HK-2 (cell line): ENCODE measurements at regions not wholly inside any gene's neighbourhood (a gene's known extent, or its start where the extent isn't known, plus 50 kb on each side); places are given as distances from the start of the nearest gene placed in this dataset.

Experiments
- DNase-seq: peaks from one replicate; pipeline ENCODE4 v3.0.0-alpha.2; 2018; ENCODE audit not compliant: unreplicated experiment

DNA sequence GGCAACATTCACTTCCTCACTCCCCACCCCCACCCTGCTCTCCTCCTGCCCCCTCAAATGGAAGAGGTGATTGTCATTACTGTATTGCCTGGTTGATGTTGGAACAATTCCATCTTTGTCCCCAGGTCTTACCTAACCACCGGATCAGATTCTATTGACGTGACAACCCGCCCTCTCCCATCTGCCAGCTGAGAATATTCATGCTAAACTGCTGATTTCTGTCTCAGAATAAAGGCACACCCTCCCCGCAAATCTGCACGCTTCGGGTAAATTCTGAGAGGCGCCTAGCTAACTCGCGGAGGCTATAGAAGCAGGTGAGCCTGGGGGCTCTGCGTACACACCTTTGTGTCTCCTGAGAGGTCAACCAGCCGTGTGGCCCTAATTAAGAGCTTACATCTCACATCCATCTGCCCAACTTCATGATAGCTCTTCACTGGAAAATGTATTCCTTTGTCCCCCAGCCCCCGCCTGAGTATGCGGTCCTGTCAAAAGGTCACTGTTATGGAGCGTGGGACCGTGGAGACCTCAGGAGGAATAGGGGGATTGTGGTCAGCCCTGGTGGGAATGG is 1054.3 kb downstream of the VRK1 start:
- DNase-seq, result no peak

- DNase-seq, result no peak
Measured at GRCh38 chr14:97854918-97855317, 1057.7 kb downstream of the VRK1 start.

DNA sequence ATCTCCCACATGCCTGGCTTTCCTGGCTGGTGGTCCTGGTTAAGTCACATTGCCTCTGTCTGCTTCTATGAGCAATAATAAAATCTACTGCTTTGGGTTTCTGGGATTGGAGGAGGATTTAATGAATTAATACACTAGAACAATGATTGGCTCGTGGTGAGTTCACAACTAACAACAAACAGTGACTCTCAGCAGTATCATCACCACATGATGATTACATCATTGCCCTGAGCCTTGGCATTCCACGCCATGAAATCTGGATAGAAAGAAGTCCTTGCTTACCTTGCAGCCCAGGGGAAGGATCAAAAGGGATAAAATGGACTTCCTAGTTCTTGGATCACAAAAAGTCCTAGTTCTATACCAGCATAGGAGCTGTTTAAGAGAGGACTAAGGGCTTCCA is 1069.0 kb downstream of the VRK1 start:
- DNase-seq, result no peak

- no peak for DNase-seq
Measured at GRCh38 chr14:97866664-97867063, 1069.5 kb downstream of the VRK1 start.

DNA sequence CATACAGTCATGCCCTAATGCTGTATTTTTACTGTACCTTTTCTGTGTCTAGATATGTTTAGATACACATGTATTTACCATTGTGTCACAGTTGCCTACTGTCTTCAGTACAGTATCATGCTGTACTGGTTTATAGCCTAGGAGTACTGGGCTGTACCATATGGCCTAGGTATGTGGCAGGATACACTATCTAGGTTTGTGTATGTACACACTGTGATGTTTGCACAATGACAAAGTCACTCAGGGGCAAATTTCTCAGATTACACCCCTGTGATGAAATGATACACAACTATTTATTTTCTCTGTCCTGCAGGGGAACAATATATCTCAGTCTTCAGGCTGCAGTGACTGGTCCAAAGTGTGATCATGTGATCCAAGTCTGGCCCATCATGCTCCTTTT is 1076.1 kb downstream of the VRK1 start:
- no peak for DNase-seq

DNA sequence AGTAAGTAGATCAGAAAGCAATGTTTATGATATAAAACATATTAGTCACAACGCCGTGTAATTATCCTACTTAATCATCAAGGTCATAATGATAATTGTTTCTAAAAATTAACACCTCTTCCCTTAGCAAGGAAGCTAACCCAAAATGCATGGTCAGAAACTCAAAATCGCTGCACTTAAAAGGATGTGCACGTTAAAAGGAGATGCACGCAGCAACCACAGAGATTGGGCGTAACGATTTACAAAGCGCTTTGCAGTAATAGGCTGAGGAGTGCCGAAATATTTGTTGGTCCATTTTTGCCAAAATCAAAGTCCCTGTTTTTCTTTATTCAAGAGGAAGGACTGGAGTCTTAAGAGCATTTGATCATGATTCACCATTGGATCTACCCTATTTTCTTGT is 1077.2 kb downstream of the VRK1 start:
- no peak for DNase-seq

DNA sequence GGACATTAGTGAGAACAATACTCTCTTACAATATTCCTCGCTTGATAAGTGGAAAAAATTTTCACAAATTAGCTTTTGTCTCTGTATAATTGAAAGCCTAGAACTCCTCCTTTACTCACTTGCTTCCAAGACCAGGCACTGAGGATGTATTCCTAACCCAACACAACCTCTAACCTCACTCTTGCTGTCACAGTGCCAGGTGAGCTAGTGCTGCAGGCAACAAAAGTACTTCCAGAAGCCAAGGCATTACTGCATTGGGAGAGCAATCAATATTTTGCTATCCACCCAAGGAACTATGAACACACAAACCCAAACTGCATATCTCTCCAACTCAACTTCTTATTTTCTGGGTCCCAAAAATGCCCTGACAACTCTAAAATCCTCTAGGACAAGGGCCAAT is 1081.0 kb downstream of the VRK1 start:
- DNase-seq, result no peak

DNA sequence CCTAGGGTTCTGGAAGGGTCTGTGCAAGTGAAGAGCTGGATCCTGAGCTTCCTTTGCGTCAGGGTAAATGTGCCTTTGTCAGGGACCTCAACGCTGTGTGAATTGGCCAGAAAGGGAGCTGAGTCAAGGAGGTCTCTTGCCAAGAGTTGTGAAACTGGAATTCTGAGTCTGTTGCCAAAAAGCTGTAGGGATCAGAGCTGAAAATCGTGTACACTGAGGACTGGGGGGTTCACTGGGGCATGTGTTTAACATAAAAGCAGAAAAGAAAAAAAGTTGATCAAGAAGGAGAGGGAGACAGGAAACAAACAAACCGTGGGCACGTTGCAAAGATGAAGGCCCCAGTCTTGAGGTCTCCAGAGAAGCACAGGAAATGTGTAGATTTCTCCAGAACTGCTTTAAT is 1081.5 kb downstream of the VRK1 start:
- DNase-seq, result no peak

- DNase-seq, result no peak
Measured at GRCh38 chr14:97887690-97888089, 1090.5 kb downstream of the VRK1 start.

GRCh38 chr14:97888331-97888730 is 1091.1 kb downstream of the VRK1 start:
- DNase-seq, result no peak

DNA sequence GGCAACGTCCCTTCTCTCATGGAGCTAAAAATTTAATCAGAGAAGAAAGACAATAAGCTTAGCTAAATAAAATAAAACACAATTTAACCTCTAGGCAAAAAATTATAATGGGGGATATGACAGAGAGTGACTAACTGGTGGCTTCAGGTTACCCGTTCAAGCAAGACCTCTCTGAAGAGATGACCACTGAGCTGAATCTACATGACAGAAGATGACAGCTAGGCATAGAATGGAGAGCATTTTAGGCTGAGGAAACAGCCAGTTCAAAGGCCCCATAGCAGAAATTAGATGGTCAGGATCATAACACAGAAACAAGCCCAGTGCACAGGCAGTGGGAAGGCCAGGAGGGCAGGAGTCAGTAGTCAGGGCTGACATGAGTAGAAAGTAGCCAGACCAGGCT is 1094.3 kb downstream of the VRK1 start:
- DNase-seq, result no peak

- no peak for DNase-seq
Measured at GRCh38 chr14:97894552-97894951, 1097.4 kb downstream of the VRK1 start.

DNA sequence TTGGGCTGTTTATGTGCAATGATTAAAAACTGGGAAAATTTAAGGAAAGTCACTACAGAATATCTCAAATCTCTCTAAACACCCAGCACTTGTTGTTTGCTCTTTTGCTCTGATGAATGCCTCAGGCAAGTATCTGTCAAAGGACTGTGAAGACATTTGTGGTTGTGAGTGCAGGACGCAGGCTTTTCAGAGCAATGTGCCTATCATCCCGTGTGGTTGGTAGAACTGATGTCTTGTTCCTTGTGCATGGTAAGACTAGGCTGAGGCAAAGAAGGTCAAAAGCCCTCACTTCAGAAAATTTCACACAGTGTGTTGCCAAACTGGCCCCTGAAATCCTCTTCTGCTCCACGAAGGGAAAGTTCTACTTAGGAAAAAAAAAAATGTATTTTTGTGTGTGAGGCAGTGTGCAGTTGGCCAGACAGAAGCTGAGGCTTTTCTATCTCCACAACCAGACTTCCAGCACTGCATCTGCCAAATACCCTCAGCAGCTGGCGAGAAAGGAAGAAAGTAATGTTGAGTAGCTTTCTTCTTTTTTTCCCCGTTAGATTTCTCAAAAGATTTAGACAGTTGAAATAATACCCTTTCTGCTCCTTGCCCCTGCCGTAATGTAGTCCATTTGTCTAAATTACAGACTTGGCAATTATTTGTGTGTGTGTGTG is 1103.1 kb downstream of the VRK1 start:
- no peak for DNase-seq

DNA sequence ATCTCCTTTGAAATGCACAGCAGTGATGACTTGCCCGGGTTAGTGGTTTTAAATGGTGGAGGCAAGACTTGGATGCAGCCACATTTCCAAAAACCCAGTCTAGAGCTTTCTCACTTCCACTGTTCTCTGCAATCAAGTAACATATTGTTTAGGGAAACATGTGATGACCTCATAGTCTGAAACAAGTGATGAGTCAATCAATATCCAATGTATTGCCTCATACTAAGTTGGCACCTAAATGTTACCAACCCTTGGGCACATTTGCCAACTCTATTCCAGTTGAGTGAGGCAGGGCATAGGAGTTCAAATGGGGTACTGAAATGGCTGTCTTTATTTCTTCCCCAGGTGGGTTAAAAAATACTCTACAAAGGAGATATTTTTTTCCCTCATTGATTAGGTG is 1105.4 kb downstream of the VRK1 start:
- DNase-seq, result no peak

GRCh38 chr14:97903821-97904220 is 1106.6 kb downstream of the VRK1 start:
- DNase-seq, result no peak

- no peak for DNase-seq
Measured at GRCh38 chr14:97912217-97912616, 1115.0 kb downstream of the VRK1 start.

DNA sequence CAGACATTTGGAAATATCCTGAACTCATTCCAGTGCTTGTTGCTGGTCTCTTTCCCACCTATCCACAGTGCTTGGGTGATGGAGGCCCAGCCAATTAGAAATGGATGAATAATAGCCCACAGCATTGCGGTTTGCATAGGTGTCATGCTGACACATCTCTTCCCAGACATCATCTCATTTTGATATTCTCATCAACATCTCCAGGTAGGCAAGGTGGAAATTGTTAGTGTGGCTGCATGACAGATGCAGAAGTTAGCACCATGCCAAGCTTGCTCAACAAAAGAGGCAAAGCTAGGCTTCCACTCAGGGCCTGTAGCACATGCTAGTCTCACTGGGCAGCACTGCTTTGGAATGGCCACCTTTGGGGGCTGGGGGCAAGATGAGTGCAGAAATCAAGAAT is 1118.9 kb downstream of the VRK1 start:
- DNase-seq, result no peak

- no peak for DNase-seq
Measured at GRCh38 chr14:97916669-97917568, 1119.7 kb downstream of the VRK1 start.

GRCh38 chr14:97920201-97920600 is 1123.0 kb downstream of the VRK1 start:
- DNase-seq, result no peak

DNA sequence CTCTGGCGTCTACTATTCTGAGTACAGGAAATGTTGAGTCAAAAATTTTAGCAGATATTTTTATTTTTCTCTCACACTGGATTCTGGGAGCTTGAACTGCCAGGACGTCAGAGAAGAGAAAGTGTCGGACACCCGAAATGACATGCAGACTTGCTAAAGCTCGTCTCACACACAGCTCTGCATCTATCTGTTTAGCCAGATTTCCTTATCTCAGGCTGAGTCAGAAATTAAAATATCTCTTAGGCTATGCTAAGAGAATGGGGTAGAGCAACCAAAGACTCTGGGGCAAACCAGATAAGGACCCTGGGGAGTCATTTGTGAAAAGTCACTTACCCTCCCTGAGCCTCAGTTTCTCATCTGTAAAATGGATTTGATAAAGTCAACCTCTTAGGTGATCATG is 1124.1 kb downstream of the VRK1 start:
- no peak for DNase-seq

DNA sequence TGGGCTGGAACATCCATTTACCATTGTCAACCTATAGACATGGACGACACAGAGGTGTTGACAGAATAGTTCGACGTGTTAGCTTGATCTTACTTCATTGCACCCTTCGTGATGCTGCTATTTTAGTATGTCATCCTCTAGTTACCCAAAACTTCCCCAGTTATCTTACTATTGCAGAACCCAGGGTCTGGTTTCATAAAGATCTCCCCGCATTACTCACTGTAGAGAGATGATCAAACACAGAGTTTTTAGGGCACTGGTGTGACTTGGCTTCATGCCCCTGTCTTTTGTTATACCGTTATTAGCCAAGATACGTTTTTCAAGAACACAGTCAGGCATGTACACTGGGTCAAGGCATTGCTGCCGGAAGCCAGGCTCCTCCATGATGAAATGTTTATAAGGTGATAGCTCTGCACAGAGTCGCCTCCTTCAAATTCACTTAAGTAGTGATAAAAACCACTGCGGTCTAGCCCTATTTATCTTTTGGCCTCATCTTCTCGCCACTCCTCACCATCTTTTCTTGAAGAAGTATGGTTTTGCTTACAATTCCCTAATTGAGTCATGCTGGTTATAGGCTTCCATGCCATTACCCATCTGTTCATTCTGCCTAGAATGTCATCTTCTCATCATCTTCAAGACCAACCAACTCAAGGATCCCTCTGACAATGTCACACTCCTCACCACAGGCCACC is 1127.9 kb downstream of the VRK1 start:
- no peak for DNase-seq

DNA sequence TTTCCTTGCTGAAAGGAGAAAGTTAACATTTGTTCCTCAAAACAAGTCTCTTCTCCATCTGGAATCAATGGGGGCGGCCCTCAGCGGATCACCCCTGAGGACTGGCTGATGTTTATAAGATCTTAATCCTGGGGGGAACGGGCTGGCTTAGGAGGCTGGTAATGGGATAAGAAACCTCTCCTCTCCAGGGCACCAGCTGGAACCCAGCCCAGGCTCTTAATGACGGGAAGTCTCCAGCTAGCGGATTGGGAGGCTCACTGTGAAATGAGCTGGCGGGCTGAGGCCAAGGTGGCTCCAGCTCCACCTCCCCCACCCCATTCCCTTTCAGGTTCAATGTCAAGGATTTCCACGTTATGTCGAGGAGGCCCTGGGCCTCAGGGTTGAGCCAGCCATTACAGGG is 1133.0 kb downstream of the VRK1 start:
- no peak for DNase-seq
